ENCODE measurements at regions not wholly inside any gene's neighbourhood (a gene's known extent, or its start where the extent isn't known, plus 50 kb on each side); places are given as distances from the start of the nearest gene placed in this dataset.

DNA sequence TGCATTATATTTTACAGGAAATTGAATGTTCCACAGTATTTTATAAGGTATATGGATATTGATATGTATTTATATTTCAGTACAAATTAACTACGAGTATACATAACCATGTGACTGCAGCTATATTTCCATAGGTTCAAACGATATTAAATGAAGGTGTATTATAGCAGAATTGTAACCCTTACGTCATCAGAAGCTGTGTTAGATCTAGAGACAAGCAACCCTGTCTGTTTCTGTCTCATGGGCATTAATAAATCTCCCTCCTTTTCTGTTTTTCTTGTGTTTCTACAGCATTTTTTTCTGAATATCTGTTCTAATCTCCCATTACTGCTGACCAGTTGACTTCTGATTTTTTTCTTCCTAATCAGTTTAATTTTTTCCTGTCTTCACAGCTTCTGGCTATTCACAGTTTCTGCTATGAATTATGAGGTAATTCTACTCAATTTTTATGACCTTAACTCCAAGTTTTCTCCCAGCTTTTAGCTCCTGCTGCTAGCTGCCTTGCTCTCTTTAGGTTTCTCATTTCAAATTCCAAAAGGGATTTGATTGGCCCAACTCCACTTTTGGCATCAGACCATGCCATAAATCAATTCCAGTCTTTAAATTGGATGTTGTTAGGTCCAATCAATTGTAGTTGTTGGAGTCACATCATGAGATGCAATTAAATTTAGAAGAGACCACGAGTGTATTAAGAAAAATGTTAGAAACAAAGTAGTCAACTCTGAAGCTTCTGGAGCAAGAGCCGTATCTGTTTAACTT lies 277.5 kb upstream of the ZSWIM2 start:
- TF ChIP-seq, protein P1, sequence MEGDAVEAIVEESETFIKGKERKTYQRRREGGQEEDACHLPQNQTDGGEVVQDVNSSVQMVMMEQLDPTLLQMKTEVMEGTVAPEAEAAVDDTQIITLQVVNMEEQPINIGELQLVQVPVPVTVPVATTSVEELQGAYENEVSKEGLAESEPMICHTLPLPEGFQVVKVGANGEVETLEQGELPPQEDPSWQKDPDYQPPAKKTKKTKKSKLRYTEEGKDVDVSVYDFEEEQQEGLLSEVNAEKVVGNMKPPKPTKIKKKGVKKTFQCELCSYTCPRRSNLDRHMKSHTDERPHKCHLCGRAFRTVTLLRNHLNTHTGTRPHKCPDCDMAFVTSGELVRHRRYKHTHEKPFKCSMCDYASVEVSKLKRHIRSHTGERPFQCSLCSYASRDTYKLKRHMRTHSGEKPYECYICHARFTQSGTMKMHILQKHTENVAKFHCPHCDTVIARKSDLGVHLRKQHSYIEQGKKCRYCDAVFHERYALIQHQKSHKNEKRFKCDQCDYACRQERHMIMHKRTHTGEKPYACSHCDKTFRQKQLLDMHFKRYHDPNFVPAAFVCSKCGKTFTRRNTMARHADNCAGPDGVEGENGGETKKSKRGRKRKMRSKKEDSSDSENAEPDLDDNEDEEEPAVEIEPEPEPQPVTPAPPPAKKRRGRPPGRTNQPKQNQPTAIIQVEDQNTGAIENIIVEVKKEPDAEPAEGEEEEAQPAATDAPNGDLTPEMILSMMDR (IDR thresholded peaks at IDR 0.05 in 8 of 11, conservative IDR thresholded peaks at IDR 0.05 in 3 of 11), result no peak
- no peak for TF ChIP-seq POLR2A (IDR thresholded peaks at IDR 0.05)

All from spleen (tissue), 7 donors.